ENCODE measurements at regions not wholly inside any gene's neighbourhood (a gene's known extent, or its start where the extent isn't known, plus 50 kb on each side); places are given as distances from the start of the nearest gene placed in this dataset.

DNA sequence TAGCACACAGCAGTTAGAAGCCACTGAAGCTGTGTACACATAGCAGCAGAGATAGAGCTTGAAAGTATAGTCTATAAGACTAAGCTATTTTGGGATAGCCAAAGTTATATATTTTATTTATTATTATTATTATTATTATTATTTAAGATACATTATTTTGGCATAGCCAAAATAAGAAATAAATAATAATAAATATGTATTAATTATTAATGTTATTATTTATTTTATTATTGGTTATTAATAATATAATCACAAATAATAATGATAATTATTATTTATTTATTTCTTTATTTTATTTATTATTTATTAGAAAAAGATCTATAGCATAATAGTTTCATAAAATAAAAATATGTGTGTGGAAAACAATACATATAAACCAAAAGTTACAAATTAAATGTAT lies 107.2 kb upstream of the FOXK1 start:
- Histone ChIP-seq H3K4me1 (ENCODE audit: insufficient read depth, low read length, poor library complexity, severe bottlenecking) (no peaks in the 10 kb centered on the region), H3K79me2 (ENCODE audit: insufficient read depth, low read depth, low read length) (no peaks in the 10 kb centered on the region), H3K36me3 (ENCODE audit: insufficient read depth, low read length) (no peaks in the 10 kb centered on the region), H3K9me3 (ENCODE audit: low read length) (no peaks in the 10 kb centered on the region), H3K27ac (ENCODE audit: low read depth, low read length, poor library complexity, severe bottlenecking) (no peak overlapping the region), H2AFZ (ENCODE audit: low read length) (no peak overlapping the region), H3K9me2 (ENCODE audit: insufficient read depth, low read length) (no peaks in the 10 kb centered on the region), H3K4me2 (ENCODE audit: low read length) (no peak overlapping the region), H4K20me1 (ENCODE audit: insufficient read depth, low read length) (no peaks in the 10 kb centered on the region), H3K4me3 (ENCODE audit: low read depth, low read length, poor library complexity, severe bottlenecking) (no peak overlapping the region)
- DNase-seq (ENCODE audit: low spot score), result no peak
- ChIA-PET POLR2A (no interaction called here), CTCF (ENCODE audit: unreplicated experiment) (no interaction called here)
- intact Hi-C loops (cut with micrococcal nuclease; ENCODE audit: unreplicated experiment), result no loop called here
- BruUV-seq (replicated peaks), result no TSS peak
- TF ChIP-seq EZH2phosphoT487 (IDR thresholded peaks at IDR 0.05; ENCODE audit: borderline replicate concordance, low read depth, low read length) (no peak), CTCF (conservative IDR thresholded peaks at IDR 0.05; ENCODE audit: low read length) (no peak)

DNA sequence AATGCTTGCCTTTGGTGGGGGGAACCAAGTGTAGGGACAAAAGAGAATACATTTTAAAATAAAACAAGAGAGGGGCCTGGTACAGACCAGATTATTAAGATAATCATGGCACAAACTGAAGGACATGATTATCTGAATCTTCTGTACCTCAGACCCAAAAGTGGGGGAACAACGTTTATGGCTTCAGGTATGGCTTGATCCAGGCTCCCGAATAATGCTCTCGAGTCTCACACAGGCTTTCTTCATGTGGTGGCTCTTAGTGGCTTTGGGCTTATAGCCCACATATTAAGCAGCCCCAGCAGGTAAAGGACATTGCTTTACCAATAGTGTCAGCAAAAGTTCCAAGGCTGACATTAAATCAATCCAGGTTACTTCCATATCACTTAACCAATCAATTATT lies 106.8 kb upstream of the FOXK1 start:
- Histone ChIP-seq H3K36me3 (ENCODE audit: insufficient read depth, low read length) (no peaks in the 10 kb centered on the region), H2AFZ (ENCODE audit: low read length) (no peak overlapping the region), H3K4me2 (ENCODE audit: low read length) (no peak overlapping the region), H3K9me3 (ENCODE audit: low read length) (no peaks in the 10 kb centered on the region), H3K4me3 (ENCODE audit: low read depth, low read length, poor library complexity, severe bottlenecking) (no peak overlapping the region), H3K9me2 (ENCODE audit: insufficient read depth, low read length) (no peaks in the 10 kb centered on the region), H3K4me1 (ENCODE audit: insufficient read depth, low read length, poor library complexity, severe bottlenecking) (no peaks in the 10 kb centered on the region), H3K79me2 (ENCODE audit: insufficient read depth, low read depth, low read length) (no peaks in the 10 kb centered on the region), H3K27ac (ENCODE audit: low read depth, low read length, poor library complexity, severe bottlenecking) (no peak overlapping the region), H4K20me1 (ENCODE audit: insufficient read depth, low read length) (no peaks in the 10 kb centered on the region)
- POLR2A ChIA-PET, result no interaction called here
- intact Hi-C loops (cut with micrococcal nuclease; ENCODE audit: unreplicated experiment), result no loop called here
- TF ChIP-seq EZH2phosphoT487 (IDR thresholded peaks at IDR 0.05; ENCODE audit: borderline replicate concordance, low read depth, low read length) (no peak), CTCF (conservative IDR thresholded peaks at IDR 0.05; ENCODE audit: low read length) (no peak)
- CTCF ChIA-PET (ENCODE audit: unreplicated experiment), result no interaction called here
- DNase-seq (ENCODE audit: low spot score), result no peak
- no TSS peak for BruUV-seq (replicated peaks)

DNA sequence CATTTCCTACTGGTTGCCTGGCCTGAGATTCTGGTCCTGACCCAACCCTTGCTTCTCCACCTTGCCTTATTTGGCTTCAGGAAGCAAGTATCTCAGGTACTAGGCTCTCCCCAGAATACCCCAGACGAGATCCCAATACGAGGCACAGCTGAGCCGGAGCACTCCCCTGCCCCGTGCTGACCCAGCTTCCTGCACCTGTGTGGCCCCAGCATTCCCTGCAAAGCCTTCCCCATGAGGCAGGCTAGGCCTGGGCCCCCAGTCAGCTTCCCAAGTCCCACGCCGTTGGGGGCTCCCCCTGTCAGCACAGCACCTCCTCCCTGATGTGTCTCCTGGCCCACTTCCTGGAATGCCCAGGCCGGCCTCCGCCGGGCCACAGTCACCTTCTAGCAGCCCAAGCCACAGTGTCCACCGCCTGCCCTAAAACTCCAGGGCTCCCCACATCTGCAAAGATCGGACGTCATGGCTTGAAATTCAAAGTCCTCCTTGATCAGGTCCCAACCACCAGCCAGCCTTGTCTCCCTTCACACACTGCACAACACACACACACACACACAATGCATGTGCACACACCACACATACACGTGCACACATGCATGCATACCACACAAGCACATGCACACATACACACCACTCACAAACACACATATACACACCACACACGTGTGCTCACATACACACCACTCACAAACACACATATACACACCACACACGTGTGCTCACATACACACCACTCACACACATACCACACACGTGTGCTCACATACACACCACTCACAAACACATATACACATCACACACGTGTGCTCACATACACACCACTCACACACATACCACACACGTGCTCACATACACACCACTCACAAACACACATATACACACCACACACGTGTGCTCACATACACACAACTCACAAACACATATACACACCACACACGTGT lies 78.9 kb upstream of the FOXK1 start:
- Histone ChIP-seq H3K9me2 (ENCODE audit: insufficient read depth, low read length) (no peaks in the 10 kb centered on the region), H3K27ac (ENCODE audit: low read depth, low read length, poor library complexity, severe bottlenecking) (no peak overlapping the region), H3K4me3 (ENCODE audit: low read depth, low read length, poor library complexity, severe bottlenecking) (no peak overlapping the region), H3K4me1 (ENCODE audit: insufficient read depth, low read length, poor library complexity, severe bottlenecking) (no peaks in the 10 kb centered on the region), H3K4me2 (ENCODE audit: low read length) (no peak overlapping the region), H4K20me1 (ENCODE audit: insufficient read depth, low read length) (no peaks in the 10 kb centered on the region), H2AFZ (ENCODE audit: low read length) (no peak overlapping the region), H3K36me3 (ENCODE audit: insufficient read depth, low read length) (no peaks in the 10 kb centered on the region), H3K9me3 (ENCODE audit: low read length) (no peaks in the 10 kb centered on the region), H3K79me2 (ENCODE audit: insufficient read depth, low read depth, low read length) (no peaks in the 10 kb centered on the region)
- CTCF ChIA-PET (ENCODE audit: unreplicated experiment), result no interaction called here
- intact Hi-C loops (cut with micrococcal nuclease; ENCODE audit: unreplicated experiment), result no loop called here
- BruUV-seq (replicated peaks), result no TSS peak
- POLR2A ChIA-PET, result no interaction called here
- no peak for DNase-seq (ENCODE audit: low spot score)
- TF ChIP-seq CTCF (conservative IDR thresholded peaks at IDR 0.05; ENCODE audit: low read length), result no peak
- no peak for TF ChIP-seq EZH2phosphoT487 (IDR thresholded peaks at IDR 0.05; ENCODE audit: borderline replicate concordance, low read depth, low read length)
